ENCODE measurements at regions not wholly inside any gene's neighbourhood (a gene's known extent, or its start where the extent isn't known, plus 50 kb on each side); places are given as distances from the start of the nearest gene placed in this dataset.

- TF ChIP-seq, protein P1, sequence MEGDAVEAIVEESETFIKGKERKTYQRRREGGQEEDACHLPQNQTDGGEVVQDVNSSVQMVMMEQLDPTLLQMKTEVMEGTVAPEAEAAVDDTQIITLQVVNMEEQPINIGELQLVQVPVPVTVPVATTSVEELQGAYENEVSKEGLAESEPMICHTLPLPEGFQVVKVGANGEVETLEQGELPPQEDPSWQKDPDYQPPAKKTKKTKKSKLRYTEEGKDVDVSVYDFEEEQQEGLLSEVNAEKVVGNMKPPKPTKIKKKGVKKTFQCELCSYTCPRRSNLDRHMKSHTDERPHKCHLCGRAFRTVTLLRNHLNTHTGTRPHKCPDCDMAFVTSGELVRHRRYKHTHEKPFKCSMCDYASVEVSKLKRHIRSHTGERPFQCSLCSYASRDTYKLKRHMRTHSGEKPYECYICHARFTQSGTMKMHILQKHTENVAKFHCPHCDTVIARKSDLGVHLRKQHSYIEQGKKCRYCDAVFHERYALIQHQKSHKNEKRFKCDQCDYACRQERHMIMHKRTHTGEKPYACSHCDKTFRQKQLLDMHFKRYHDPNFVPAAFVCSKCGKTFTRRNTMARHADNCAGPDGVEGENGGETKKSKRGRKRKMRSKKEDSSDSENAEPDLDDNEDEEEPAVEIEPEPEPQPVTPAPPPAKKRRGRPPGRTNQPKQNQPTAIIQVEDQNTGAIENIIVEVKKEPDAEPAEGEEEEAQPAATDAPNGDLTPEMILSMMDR (IDR thresholded peaks at IDR 0.05; ENCODE audit: insufficient read depth, low read length, poor library complexity, severe bottlenecking) = no peak
- TF ChIP-seq EZH2phosphoT487 (conservative IDR thresholded peaks at IDR 0.05; ENCODE audit: low read length) = no peak
Observed at GRCh38 chr6:28589234-28589956, 63.7 kb downstream of the GPX5 start.
